Neuronal stem cell (in vitro differentiated cells): ENCODE measurements at regions not wholly inside any gene's neighbourhood (a gene's known extent, or its start where the extent isn't known, plus 50 kb on each side); places are given as distances from the start of the nearest gene placed in this dataset.

Experiments used
- DNase-seq: peaks from one replicate; pipeline ENCODE4 v3.0.0-alpha.2; 2013; ENCODE audit warnings: low spot score
- H2AFZ ChIP-seq: one replicate; pipeline ENCODE4 v1.6.1; 2013; ENCODE audit warnings: mild to moderate bottlenecking, low read length, inconsistent platforms
- H2AK5ac ChIP-seq: 2 replicates; pipeline ENCODE4 v1.6.1; 2013; ENCODE audit warnings: low read depth, mild to moderate bottlenecking, inconsistent platforms, low read length, moderate library complexity, mixed read lengths
- H2BK120ac ChIP-seq: 2 replicates; pipeline ENCODE4 v1.6.1; 2013; ENCODE audit warnings: low read depth, mild to moderate bottlenecking, inconsistent platforms, low read length, moderate library complexity, mixed read lengths
- H2BK12ac ChIP-seq: one replicate; pipeline ENCODE4 v1.6.1; 2013; ENCODE audit warnings: low read length, inconsistent platforms
- H2BK15ac ChIP-seq: 2 replicates; pipeline ENCODE4 v1.6.1; 2013; ENCODE audit warnings: mild to moderate bottlenecking, low read length, inconsistent platforms, mixed read lengths
- H2BK5ac ChIP-seq: one replicate; pipeline ENCODE4 v1.6.1; 2013; ENCODE audit warnings: inconsistent platforms, mild to moderate bottlenecking, low read length, moderate library complexity
- H3K14ac ChIP-seq: one replicate; pipeline ENCODE4 v1.6.1; 2013; ENCODE audit warnings: low read length, inconsistent platforms
- H3K18ac ChIP-seq: 2 replicates; pipeline ENCODE4 v1.6.1; 2013; ENCODE audit warnings: low read length, inconsistent platforms
- H3K23ac ChIP-seq: 2 replicates; pipeline ENCODE4 v1.6.1; 2013; ENCODE audit warnings: low read depth, mild to moderate bottlenecking, mixed read lengths, low read length, inconsistent platforms; ENCODE audit not compliant: poor library complexity
- H3K27ac ChIP-seq: replicated peaks from 3 replicates; pipeline ENCODE4 v1.5.1; 2013; ENCODE audit warnings: low read length, inconsistent platforms
- H3K27me3 ChIP-seq, 3 experiments: 2 replicates each; pipeline ENCODE4 v1.6.1; 2013; ENCODE audit warnings: low read length in 3 of 3, mild to moderate bottlenecking in 2 of 3, inconsistent platforms in 1 of 3, low read depth in 1 of 3, mixed read lengths in 1 of 3, moderate library complexity in 1 of 3; ENCODE audit not compliant: control insufficient read depth in 3 of 3, insufficient read depth in 3 of 3
- H3K36me3 ChIP-seq, 2 donors: replicated peaks in 1 of 2; 2 replicates each; pipeline ENCODE4 v1.6.1; 2013; ENCODE audit warnings: low read length in 2 of 2; ENCODE audit not compliant: control insufficient read depth in 2 of 2, insufficient read depth in 2 of 2
- H3K4ac ChIP-seq: 2 replicates; pipeline ENCODE4 v1.6.1; 2013; ENCODE audit warnings: inconsistent platforms, mild to moderate bottlenecking, low read length, moderate library complexity
- H3K4me1 ChIP-seq, 2 donors: 1 replicate in 1 of 2; 2 replicates in 1 of 2; pipeline ENCODE4 v1.6.1; 2013; ENCODE audit warnings: low read length in 2 of 2, low read depth in 1 of 2; ENCODE audit not compliant: control insufficient read depth in 2 of 2, insufficient read depth in 1 of 2
- H3K4me2 ChIP-seq: one replicate; pipeline ENCODE4 v1.6.1; 2013; ENCODE audit warnings: mild to moderate bottlenecking, low read length, inconsistent platforms; ENCODE audit not compliant: insufficient read depth, poor library complexity, severe bottlenecking
- H3K4me3 ChIP-seq, 2 donors: 2 replicates each; pipeline ENCODE4 v1.5.1; 2013; ENCODE audit warnings: low read length in 2 of 2, mild to moderate bottlenecking in 2 of 2, inconsistent platforms in 1 of 2, moderate library complexity in 1 of 2
- H3K79me1 ChIP-seq: one replicate; pipeline ENCODE4 v1.6.1; 2013; ENCODE audit warnings: low read depth, mild to moderate bottlenecking, inconsistent platforms, low read length, moderate library complexity
- H3K9ac ChIP-seq: one replicate; pipeline ENCODE4 v1.6.1; 2013; ENCODE audit warnings: mild to moderate bottlenecking, low read depth, low read length, inconsistent platforms; ENCODE audit not compliant: poor library complexity
- H3K9me3 ChIP-seq, 2 donors: replicated peaks in 1 of 2; 2 replicates each; pipeline versions ENCODE3 to v1.6.1; 2013; ENCODE audit warnings: low read length in 2 of 2, mild to moderate bottlenecking in 2 of 2, inconsistent platforms in 1 of 2, low read depth in 1 of 2, mixed read lengths in 1 of 2, moderate library complexity in 1 of 2; ENCODE audit not compliant: control insufficient read depth in 2 of 2, insufficient read depth in 1 of 2
- H4K8ac ChIP-seq: one replicate; pipeline ENCODE4 v1.6.1; 2013; ENCODE audit warnings: low read depth, mild to moderate bottlenecking, inconsistent platforms, low read length, moderate library complexity
- H4K91ac ChIP-seq: one replicate; pipeline ENCODE4 v1.6.1; 2013; ENCODE audit warnings: low read length, low read depth, mild to moderate bottlenecking, inconsistent platforms; ENCODE audit not compliant: poor library complexity
- WGBS, 2 donors: extraction: QIAGEN DNeasy Blood & Tissue Kit; methylation state at CpG; one replicate each; pipeline ENCODE4 v1.1.7; 2013; ENCODE audit warnings: missing lambda C conversion rate in 2 of 2, mixed read lengths in 1 of 2; ENCODE audit not compliant: insufficient read length in 2 of 2, insufficient replicate concordance in 1 of 2; ENCODE audit errors: extremely low coverage in 2 of 2; 5-methylcytosine and 5-hydroxymethylcytosine counted together

- H3K27ac ChIP-seq: no peak overlapping the region
- no peak overlapping the region for H3K4me2 ChIP-seq
- no CpG with 5 or more reads among the region's 1 CpG for WGBS, 2 donors
- H3K23ac ChIP-seq: no peak overlapping the region
- H3K4me1 ChIP-seq: peaks cover 1 to 18% of the 10 kb centered on the region in 2 donors
- no peak for DNase-seq
- no peak overlapping the region for H2BK120ac ChIP-seq
- H3K27me3 ChIP-seq: no peaks in the 10 kb centered on the region
- H3K4me3 ChIP-seq: no peak overlapping the region
- no peak overlapping the region for H2BK5ac ChIP-seq
- H2AK5ac ChIP-seq: no peak overlapping the region
- no peaks in the 10 kb centered on the region for H3K79me1 ChIP-seq
- no peak overlapping the region for H3K4ac ChIP-seq
- no peak overlapping the region for H3K14ac ChIP-seq
- H2AFZ ChIP-seq: peak overlapping the region; percentile 52
- H2BK12ac ChIP-seq: no peak overlapping the region
- no peak overlapping the region for H3K18ac ChIP-seq
- peaks cover 2 to 4% of the 10 kb centered on the region in 2 donors for H3K9me3 ChIP-seq
- no peak overlapping the region for H4K8ac ChIP-seq
- H3K36me3 ChIP-seq: no peaks in the 10 kb centered on the region
- no peak overlapping the region for H2BK15ac ChIP-seq
- no peak overlapping the region for H4K91ac ChIP-seq
- H3K9ac ChIP-seq: no peak overlapping the region
These were observed 273.9 kb downstream of the BTG1 start for GRCh38 chr12:91871751-91872150.

- H2BK15ac ChIP-seq: no peak overlapping the region
- no peak overlapping the region for H4K8ac ChIP-seq
- no peak for DNase-seq
- H3K36me3 ChIP-seq: no peaks in the 10 kb centered on the region
- no peak overlapping the region for H3K4me2 ChIP-seq
- no peak overlapping the region for H3K4me3 ChIP-seq
- no peak overlapping the region for H3K18ac ChIP-seq
- H3K9me3 ChIP-seq: peaks cover 2 to 7% of the 10 kb centered on the region in 2 donors
- no peak overlapping the region for H3K4ac ChIP-seq
- H4K91ac ChIP-seq: no peak overlapping the region
- H2BK5ac ChIP-seq: no peak overlapping the region
- no peak overlapping the region for H2BK12ac ChIP-seq
- no peak overlapping the region for H3K9ac ChIP-seq
- H3K27me3 ChIP-seq: no peaks in the 10 kb centered on the region
- H2AK5ac ChIP-seq: no peak overlapping the region
- no peak overlapping the region for H3K27ac ChIP-seq
- no peaks in the 10 kb centered on the region for H3K79me1 ChIP-seq
- no peak overlapping the region for H3K14ac ChIP-seq
- H3K23ac ChIP-seq: no peak overlapping the region
- WGBS, 2 donors: no CpG with 5 or more reads among the region's 9 CpGs
- no peak overlapping the region for H2BK120ac ChIP-seq
- peaks cover 0 to 24% of the 10 kb centered on the region in 2 donors for H3K4me1 ChIP-seq
- peak overlapping the region; percentile 52 for H2AFZ ChIP-seq
These were observed 274.6 kb downstream of the BTG1 start for GRCh38 chr12:91870872-91871707.

DNA sequence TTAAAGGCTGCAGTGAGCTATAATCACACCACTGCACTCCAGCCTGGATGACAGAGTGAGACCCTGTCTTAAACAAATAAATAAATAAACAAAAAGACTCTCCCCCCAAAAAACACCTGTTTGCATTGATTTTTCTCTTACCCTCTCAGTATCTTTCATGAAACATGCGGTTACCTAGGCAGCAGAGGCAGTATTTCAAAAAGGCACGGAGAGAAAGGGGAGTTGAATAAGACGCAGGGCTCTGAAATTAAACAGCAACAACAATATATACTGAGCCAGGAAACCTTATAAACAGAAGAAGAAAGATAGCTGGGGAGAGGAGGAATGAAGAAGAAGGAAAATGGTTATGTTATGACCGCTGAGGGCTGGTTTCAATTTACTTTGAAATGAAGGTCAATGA is 277.6 kb downstream of the BTG1 start:
- H2AK5ac ChIP-seq: no peak overlapping the region
- no peak overlapping the region for H3K18ac ChIP-seq
- no peak overlapping the region for H3K23ac ChIP-seq
- no peak overlapping the region for H3K27ac ChIP-seq
- peaks cover 2 to 10% of the 10 kb centered on the region in 2 donors for H3K9me3 ChIP-seq
- no peak overlapping the region for H4K91ac ChIP-seq
- no peak overlapping the region for H4K8ac ChIP-seq
- no peak overlapping the region for H3K9ac ChIP-seq
- H3K4me1 ChIP-seq: peaks cover 0 to 24% of the 10 kb centered on the region in 2 donors
- H3K4me2 ChIP-seq: no peak overlapping the region
- H3K27me3 ChIP-seq: no peaks in the 10 kb centered on the region
- H3K79me1 ChIP-seq: no peaks in the 10 kb centered on the region
- DNase-seq: no peak
- no peak overlapping the region for H2BK5ac ChIP-seq
- no CpG with 5 or more reads among the region's 4 CpGs for WGBS, 2 donors
- no peak overlapping the region for H2BK12ac ChIP-seq
- H3K14ac ChIP-seq: no peak overlapping the region
- peak overlapping the region; percentile 35 for H2AFZ ChIP-seq
- no peak overlapping the region for H3K4me3 ChIP-seq
- H2BK120ac ChIP-seq: no peak overlapping the region
- no peak overlapping the region for H2BK15ac ChIP-seq
- H3K36me3 ChIP-seq: no peaks in the 10 kb centered on the region
- no peak overlapping the region for H3K4ac ChIP-seq

DNA sequence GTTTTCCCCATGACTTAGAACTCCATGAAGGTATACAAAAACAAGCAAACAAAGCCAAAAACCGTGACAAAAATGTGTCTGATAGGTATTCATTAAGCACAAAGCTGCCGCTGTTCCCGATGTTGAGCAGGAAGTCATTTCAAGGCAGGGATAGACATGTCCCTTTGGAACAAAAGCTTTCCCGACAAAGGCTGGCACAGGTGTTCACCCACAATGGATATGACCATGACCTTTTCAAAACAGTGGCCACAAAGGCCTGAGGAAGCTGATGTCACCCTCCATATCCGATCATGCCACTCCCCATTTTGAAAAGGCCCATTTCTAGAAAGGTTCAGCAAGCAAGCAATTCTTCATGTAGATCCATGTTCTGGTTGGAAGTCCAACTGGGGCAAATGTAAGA is 279.1 kb downstream of the BTG1 start:
- Histone ChIP-seq H3K27ac (no peak overlapping the region), H3K4me2 (no peak overlapping the region), H2BK15ac (no peak overlapping the region), H2BK12ac (no peak overlapping the region), H3K79me1 (no peaks in the 10 kb centered on the region), H2BK120ac (no peak overlapping the region), H2BK5ac (no peak overlapping the region), H2AK5ac (no peak overlapping the region), H3K9ac (no peak overlapping the region), H3K4ac (no peak overlapping the region), H3K4me3 (no peak overlapping the region), H3K36me3 (no peaks in the 10 kb centered on the region), H2AFZ (peak overlapping the region; percentile 38), H3K23ac (no peak overlapping the region), H3K9me3 (peaks cover 0 to 6% of the 10 kb centered on the region in 2 donors), H3K4me1 (peaks cover 0 to 29% of the 10 kb centered on the region in 2 donors), H4K91ac (no peak overlapping the region), H4K8ac (no peak overlapping the region), H3K18ac (no peak overlapping the region), H3K27me3 (no peaks in the 10 kb centered on the region), H3K14ac (no peak overlapping the region)
- no peak for DNase-seq
- no CpG with 5 or more reads among the region's 5 CpGs for WGBS, 2 donors
